Sigmoid colon (tissue), 4 donors: ENCODE measurements at regions not wholly inside any gene's neighbourhood (a gene's known extent, or its start where the extent isn't known, plus 50 kb on each side); places are given as distances from the start of the nearest gene placed in this dataset.

Experiments used
- CTCF ChIP-seq, 4 experiments: fragments of 450-650 bp in 3 of 4; fragments of 200-600 bp in 1 of 4; IDR thresholded peaks; one replicate each; pipeline ENCODE4 v1.5.1; 2016 to 2019; ENCODE audit warnings: antibody characterized with exemption in 4 of 4, mild to moderate bottlenecking in 3 of 4, moderate library complexity in 2 of 4
- EP300 ChIP-seq, 4 donors: sonication (generic); formaldehyde crosslinking; IDR thresholded peaks; one replicate each; pipeline ENCODE4 v1.6.1; 2017; ENCODE audit warnings: antibody characterized with exemption in 4 of 4
- POLR2A ChIP-seq, 2 donors: fragments of 450-650 bp; IDR thresholded peaks; one replicate each; pipeline ENCODE4 v1.6.1; 2016; ENCODE audit warnings: antibody characterized with exemption in 2 of 2, mild to moderate bottlenecking in 2 of 2, moderate library complexity in 2 of 2
- POLR2AphosphoS5 ChIP-seq, 4 donors: sonication (generic); formaldehyde crosslinking; IDR thresholded peaks; one replicate each; pipeline ENCODE4 v1.6.1; 2017; ENCODE audit warnings: antibody characterized with exemption in 4 of 4

DNA sequence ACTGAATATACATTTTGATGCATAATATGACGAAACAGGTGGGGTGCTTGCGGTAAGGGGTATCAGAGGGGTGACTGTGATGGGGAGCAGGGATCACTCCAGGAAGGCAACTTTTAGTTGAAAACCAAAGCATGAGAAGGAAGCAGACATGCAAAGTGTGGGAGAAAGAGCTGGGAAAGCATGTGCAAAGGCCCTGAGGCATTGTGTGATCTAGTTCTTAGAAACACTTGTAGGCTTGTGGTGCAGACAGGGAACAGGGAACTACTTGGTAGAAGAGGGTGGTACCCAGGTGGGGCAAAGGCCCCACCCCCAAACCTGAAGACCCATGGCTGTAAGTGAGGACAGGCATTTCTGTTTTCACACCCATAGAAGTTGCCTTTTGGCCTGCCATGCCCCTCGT, 459.9 kb upstream of the EEF2KMT start:
- TF ChIP-seq CTCF (IDR thresholded peaks at IDR 0.05) (no peak), EP300 (IDR thresholded peaks at IDR 0.05) (no peak), POLR2A (IDR thresholded peaks at IDR 0.05) (no peak), POLR2AphosphoS5 (IDR thresholded peaks at IDR 0.05) (no peak)
